ENCODE measurements at regions not wholly inside any gene's neighbourhood (a gene's known extent, or its start where the extent isn't known, plus 50 kb on each side); places are given as distances from the start of the nearest gene placed in this dataset.
"Not testable (repeated sequence)": the region's sequence is repeated elsewhere in the genome, so short reads cannot be mapped to it uniquely, and the experiment has no call there.

DNA sequence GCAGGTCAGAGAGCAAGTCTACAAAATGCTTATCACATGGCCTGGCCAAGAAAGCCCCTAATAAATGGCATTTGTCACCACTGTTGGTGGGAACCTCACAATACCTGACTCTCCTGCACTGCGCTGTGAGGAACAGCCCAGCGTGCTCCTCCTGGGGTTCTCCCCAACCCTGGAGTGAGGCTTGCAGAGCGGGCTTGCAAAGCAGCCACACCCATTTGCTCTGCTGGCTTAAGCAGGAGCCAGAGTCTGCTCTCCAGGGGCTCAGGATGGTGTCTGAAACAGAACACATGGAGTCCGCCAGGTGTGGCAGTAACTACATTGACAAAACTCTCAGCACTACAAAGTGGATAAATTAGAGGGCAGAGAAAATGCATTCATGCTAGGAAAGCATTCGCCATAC is 331.0 kb upstream of the CCL2 start:
- WGBS (ENCODE audit: insufficient coverage, insufficient read length): no CpG with 5 or more reads among the region's 5 CpGs
- no peak overlapping the region for H3K4me3 ChIP-seq (ENCODE audit: low read length)
- H3K9me3 ChIP-seq (ENCODE audit: control insufficient read depth, insufficient read depth, low read length): no peaks in the 10 kb centered on the region
- H3K4me1 ChIP-seq (ENCODE audit: control insufficient read depth, insufficient read depth, low read length): 0 out of 2 replicates have a peak, but pooled peaks cover 2% of the 10 kb centered on the region
- H3K36me3 ChIP-seq (ENCODE audit: control insufficient read depth, insufficient read depth, low read length): no peaks in the 10 kb centered on the region
- H3K27me3 ChIP-seq (ENCODE audit: control insufficient read depth, insufficient read depth, low read length): no peaks in the 10 kb centered on the region
- no peak overlapping the region for H3K27ac ChIP-seq (ENCODE audit: low read length)
- no peak for DNase-seq (ENCODE audit: low read depth, low spot score)

DNA sequence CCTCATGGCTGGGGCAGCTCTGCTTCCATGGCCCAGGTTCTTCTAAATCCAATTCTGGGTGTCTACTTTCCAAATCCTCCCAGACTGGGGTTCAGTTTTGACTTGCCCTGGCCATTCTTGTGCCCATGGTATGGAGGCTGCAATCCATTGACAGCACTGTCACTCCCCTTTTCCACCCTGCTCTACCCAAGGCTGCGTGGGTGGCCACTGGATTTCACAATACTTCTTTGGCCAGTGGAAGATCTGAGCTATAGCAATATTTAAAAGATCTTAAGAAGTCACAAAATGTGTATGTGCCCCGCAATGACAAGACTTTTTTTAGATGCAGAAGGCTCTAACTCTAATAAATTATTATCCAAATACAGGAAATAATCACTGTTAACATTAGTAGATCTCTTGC is 329.4 kb upstream of the CCL2 start:
- no peaks in the 10 kb centered on the region for H3K9me3 ChIP-seq (ENCODE audit: control insufficient read depth, insufficient read depth, low read length)
- H3K27me3 ChIP-seq (ENCODE audit: control insufficient read depth, insufficient read depth, low read length): no peaks in the 10 kb centered on the region
- no CpG with 5 or more reads among the region's 2 CpGs for WGBS (ENCODE audit: insufficient coverage, insufficient read length)
- H3K4me1 ChIP-seq (ENCODE audit: control insufficient read depth, insufficient read depth, low read length): peaks cover 2% of the 10 kb centered on the region; the same call in 1 of the 2 replicates
- H3K36me3 ChIP-seq (ENCODE audit: control insufficient read depth, insufficient read depth, low read length): no peaks in the 10 kb centered on the region
- no peak overlapping the region for H3K4me3 ChIP-seq (ENCODE audit: low read length)
- H3K27ac ChIP-seq (ENCODE audit: low read length): no peak overlapping the region
- DNase-seq (ENCODE audit: low read depth, low spot score): no peak

DNA sequence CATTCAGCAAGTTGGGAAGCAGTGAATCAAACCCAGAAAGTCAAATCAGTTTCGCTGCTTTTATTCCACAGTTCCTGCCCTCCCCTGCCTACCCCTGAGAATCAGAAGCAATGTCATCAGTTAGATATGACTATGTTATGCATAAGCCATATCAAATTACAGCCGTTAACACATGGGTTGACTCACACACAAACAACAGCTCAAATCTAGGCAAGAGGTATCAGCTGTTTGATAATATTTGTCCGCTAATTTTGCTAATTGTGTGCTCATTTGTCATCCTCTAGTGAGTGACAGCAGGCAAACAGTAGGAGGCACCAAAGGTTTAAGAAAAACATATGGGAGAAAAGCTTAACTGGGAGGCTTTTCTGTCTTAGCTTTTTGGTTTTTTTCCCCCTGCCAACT is 327.4 kb upstream of the CCL2 start:
- Histone ChIP-seq H3K36me3 (ENCODE audit: control insufficient read depth, insufficient read depth, low read length) (no peaks in the 10 kb centered on the region), H3K4me1 (ENCODE audit: control insufficient read depth, insufficient read depth, low read length) (peaks cover 2% of the 10 kb centered on the region; the same call in 1 of the 2 replicates), H3K4me3 (ENCODE audit: low read length) (no peak overlapping the region), H3K9me3 (ENCODE audit: control insufficient read depth, insufficient read depth, low read length) (no peaks in the 10 kb centered on the region), H3K27me3 (ENCODE audit: control insufficient read depth, insufficient read depth, low read length) (no peaks in the 10 kb centered on the region), H3K27ac (ENCODE audit: low read length) (no peak overlapping the region)
- WGBS (ENCODE audit: insufficient coverage, insufficient read length): no CpG with 5 or more reads among the region's 3 CpGs
- DNase-seq (ENCODE audit: low read depth, low spot score): no peak

DNA sequence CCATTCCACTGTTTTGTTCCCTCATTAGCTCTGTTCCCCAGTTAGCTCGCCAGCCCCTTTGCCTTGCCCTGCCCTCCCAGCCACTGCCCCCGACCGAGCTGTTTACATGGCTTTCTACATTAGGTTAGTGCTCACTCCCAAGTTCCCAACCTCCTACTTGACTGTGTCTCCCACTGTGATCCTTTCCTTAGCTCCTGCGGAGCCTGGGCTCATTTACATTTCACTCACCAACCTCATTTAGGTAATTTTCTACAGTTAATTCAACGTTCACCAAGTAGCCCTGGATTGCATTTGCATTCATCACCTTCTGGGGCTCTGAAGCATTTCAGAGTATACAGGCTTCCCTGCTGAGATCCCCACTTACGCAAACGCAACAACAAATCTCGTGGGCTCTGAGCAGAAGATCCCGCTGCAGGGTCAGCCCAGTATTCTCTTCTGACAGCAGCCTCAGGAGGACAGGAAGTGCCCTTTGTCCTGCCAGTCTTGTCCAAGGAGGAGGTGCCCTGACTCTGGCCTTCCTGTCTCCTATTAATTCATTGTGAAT is 325.8 kb upstream of the CCL2 start:
- no peaks in the 10 kb centered on the region for H3K9me3 ChIP-seq (ENCODE audit: control insufficient read depth, insufficient read depth, low read length)
- no peak overlapping the region for H3K27ac ChIP-seq (ENCODE audit: low read length)
- no peaks in the 10 kb centered on the region for H3K27me3 ChIP-seq (ENCODE audit: control insufficient read depth, insufficient read depth, low read length)
- WGBS (ENCODE audit: insufficient coverage, insufficient read length): no CpG with 5 or more reads among the region's 9 CpGs
- H3K4me1 ChIP-seq (ENCODE audit: control insufficient read depth, insufficient read depth, low read length): peaks cover 2% of the 10 kb centered on the region; the same call in 1 of the 2 replicates
- no peaks in the 10 kb centered on the region for H3K36me3 ChIP-seq (ENCODE audit: control insufficient read depth, insufficient read depth, low read length)
- H3K4me3 ChIP-seq (ENCODE audit: low read length): no peak overlapping the region
- DNase-seq (ENCODE audit: low read depth, low spot score): peak; percentile 33

DNA sequence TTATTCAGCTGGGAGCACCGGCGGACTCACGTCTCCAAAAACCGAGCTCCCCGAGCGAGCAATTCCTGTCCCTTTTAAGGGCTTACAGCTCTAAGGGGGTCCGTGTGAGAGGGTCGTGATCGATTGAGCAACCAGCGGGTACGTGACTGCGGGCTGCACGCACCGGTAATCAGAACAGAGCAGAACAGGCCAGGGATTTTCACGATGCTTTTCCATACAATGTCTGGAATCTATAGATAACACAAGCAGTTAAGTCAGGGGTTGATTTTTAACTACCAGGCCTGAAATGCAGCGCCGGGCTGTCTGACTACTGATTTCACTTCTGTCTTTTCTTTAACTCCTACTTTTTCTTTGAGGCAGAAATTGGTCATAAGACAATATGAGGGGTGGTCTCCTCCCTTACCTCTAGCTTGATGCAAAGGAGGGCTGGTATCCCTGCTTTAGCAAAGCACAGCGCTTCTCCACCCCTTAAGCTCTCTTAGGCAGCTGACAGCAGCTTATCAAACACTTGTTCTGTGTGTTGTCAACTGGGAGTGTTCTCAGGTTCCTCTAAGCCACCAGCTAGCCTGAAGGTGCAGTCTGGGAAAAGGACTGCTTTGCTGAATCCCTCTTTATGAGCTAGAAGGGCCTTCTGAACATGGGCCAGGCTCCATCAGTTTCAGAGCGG is 323.8 kb upstream of the CCL2 start:
- H3K9me3 ChIP-seq (ENCODE audit: control insufficient read depth, insufficient read depth, low read length); H3K36me3 ChIP-seq (ENCODE audit: control insufficient read depth, insufficient read depth, low read length); H3K4me3 ChIP-seq (ENCODE audit: low read length); DNase-seq (ENCODE audit: low read depth, low spot score); H3K27ac ChIP-seq (ENCODE audit: low read length); H3K27me3 ChIP-seq (ENCODE audit: control insufficient read depth, insufficient read depth, low read length); H3K4me1 ChIP-seq (ENCODE audit: control insufficient read depth, insufficient read depth, low read length): not testable (repeated sequence)
- no CpG with 5 or more reads among the region's 19 CpGs for WGBS (ENCODE audit: insufficient coverage, insufficient read length)

DNA sequence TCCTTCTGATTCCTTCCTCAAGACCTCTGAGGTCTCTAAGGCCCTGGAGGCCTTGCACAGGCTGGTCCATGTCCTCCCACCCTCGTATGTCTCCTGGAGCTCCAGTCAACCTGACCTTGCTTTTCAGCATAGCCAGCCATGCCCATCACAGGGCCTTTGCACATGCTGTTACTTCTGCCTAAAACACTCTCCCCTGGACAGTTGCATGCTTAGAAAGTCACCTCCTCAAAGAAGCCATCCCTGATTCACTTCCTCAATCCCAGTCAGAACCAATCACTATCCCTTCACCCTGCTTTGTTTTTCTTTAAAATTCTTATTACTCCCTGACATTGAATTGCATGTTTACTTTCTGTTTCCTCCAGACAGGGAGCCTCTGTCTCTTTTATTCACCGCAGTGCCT is 322.1 kb upstream of the CCL2 start:
- WGBS (ENCODE audit: insufficient coverage, insufficient read length): no CpG with 5 or more reads among the region's 2 CpGs
- no peak for DNase-seq (ENCODE audit: low read depth, low spot score)
- Histone ChIP-seq H3K27ac (ENCODE audit: low read length) (no peak overlapping the region), H3K9me3 (ENCODE audit: control insufficient read depth, insufficient read depth, low read length) (no peaks in the 10 kb centered on the region), H3K36me3 (ENCODE audit: control insufficient read depth, insufficient read depth, low read length) (no peaks in the 10 kb centered on the region), H3K4me1 (ENCODE audit: control insufficient read depth, insufficient read depth, low read length) (peaks cover 2% of the 10 kb centered on the region; the same call in 1 of the 2 replicates), H3K4me3 (ENCODE audit: low read length) (no peak overlapping the region), H3K27me3 (ENCODE audit: control insufficient read depth, insufficient read depth, low read length) (no peaks in the 10 kb centered on the region)

DNA sequence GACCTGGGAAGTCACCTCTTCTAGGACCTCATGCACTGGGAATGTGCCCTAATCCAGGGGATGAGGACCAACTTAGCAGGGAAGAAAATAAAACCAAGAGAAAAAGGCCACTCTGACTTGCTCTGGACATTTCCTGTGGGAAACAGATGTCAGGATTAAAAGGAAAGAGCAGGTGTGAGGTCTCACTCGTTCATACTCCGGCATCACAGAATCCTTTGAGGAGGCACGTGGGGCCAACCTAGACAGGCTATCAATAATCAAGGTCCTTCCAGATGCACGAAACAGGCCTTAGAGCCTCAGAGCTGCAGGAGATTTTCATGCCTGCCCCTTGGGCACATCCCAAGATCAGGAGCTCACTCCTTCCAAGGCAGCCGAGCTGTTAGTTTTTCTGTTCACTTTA is 321.5 kb upstream of the CCL2 start:
- no peaks in the 10 kb centered on the region; the same call in 1 of the 2 replicates for H3K4me1 ChIP-seq (ENCODE audit: control insufficient read depth, insufficient read depth, low read length)
- H3K27me3 ChIP-seq (ENCODE audit: control insufficient read depth, insufficient read depth, low read length): no peaks in the 10 kb centered on the region
- no CpG with 5 or more reads among the region's 5 CpGs for WGBS (ENCODE audit: insufficient coverage, insufficient read length)
- no peak overlapping the region for H3K4me3 ChIP-seq (ENCODE audit: low read length)
- no peaks in the 10 kb centered on the region for H3K9me3 ChIP-seq (ENCODE audit: control insufficient read depth, insufficient read depth, low read length)
- DNase-seq (ENCODE audit: low read depth, low spot score): no peak
- no peaks in the 10 kb centered on the region for H3K36me3 ChIP-seq (ENCODE audit: control insufficient read depth, insufficient read depth, low read length)
- no peak overlapping the region for H3K27ac ChIP-seq (ENCODE audit: low read length)

DNA sequence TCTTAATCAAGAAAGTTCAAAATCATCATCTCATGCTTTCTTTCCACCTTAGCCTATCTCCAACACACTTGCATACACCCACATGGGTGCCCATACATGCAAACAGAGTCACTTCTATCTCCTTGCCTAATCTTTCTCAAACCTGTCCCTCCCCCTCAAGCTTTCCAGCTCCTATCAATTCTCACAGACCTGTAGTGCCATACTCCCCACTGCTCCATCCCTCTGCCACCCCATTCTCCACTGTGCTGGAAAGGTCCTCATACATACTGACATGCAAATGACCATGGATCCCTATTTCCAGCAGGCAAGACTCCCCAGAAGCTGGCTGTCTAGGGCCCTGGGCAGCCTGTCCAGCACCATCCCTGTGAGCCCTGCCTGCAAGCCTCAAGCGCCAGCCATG is 320.4 kb upstream of the CCL2 start:
- no peak overlapping the region for H3K4me3 ChIP-seq (ENCODE audit: low read length)
- no peaks in the 10 kb centered on the region for H3K36me3 ChIP-seq (ENCODE audit: control insufficient read depth, insufficient read depth, low read length)
- DNase-seq (ENCODE audit: low read depth, low spot score): no peak
- H3K27ac ChIP-seq (ENCODE audit: low read length): no peak overlapping the region
- no peaks in the 10 kb centered on the region; the same call in 1 of the 2 replicates for H3K4me1 ChIP-seq (ENCODE audit: control insufficient read depth, insufficient read depth, low read length)
- H3K9me3 ChIP-seq (ENCODE audit: control insufficient read depth, insufficient read depth, low read length): no peaks in the 10 kb centered on the region
- no CpG with 5 or more reads among the region's 1 CpG for WGBS (ENCODE audit: insufficient coverage, insufficient read length)
- H3K27me3 ChIP-seq (ENCODE audit: control insufficient read depth, insufficient read depth, low read length): no peaks in the 10 kb centered on the region

DNA sequence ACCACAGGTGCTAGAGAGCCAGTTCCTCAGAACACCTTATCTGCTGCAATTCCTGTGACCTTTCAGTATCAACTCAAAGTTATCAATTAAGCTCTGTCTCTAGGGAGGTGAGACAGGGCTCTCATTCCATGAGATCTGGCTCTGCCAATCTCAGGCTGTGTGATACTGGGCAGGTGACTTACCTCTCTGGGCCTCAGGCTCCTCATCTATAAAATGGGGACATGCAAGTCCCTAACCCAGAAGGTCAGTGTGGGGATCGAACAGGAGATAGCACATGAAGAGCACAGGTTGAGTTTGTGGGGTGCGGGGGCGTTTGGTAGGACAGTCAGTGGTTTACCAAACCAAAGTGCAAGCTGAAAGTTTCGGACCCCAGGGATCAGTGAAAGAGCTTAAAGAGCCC is 319.3 kb upstream of the CCL2 start:
- Histone ChIP-seq H3K27me3 (ENCODE audit: control insufficient read depth, insufficient read depth, low read length) (no peaks in the 10 kb centered on the region), H3K9me3 (ENCODE audit: control insufficient read depth, insufficient read depth, low read length) (no peaks in the 10 kb centered on the region), H3K4me1 (ENCODE audit: control insufficient read depth, insufficient read depth, low read length) (no peaks in the 10 kb centered on the region), H3K4me3 (ENCODE audit: low read length) (no peak overlapping the region), H3K27ac (ENCODE audit: low read length) (no peak overlapping the region), H3K36me3 (ENCODE audit: control insufficient read depth, insufficient read depth, low read length) (no peaks in the 10 kb centered on the region)
- WGBS (ENCODE audit: insufficient coverage, insufficient read length): no CpG with 5 or more reads among the region's 4 CpGs
- DNase-seq (ENCODE audit: low read depth, low spot score): no peak

DNA sequence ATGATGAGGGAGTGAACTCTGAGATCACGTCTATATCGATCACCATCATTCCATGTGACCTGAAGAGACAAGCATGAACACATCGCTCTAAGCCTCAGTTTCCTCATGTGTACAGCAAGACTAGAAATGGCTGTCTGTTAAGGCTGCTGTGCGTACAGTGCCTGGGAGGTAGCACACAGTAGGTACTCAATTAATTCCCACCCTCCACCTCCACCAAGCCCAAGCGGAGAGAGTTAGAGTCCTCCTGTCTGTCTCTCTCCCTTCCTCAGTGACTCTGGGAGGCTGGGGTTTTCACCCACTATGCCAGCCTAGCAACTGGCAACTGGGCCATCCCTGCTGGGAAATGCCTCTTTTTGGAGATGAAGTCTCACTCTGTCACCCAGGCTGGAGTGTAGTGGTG is 318.3 kb upstream of the CCL2 start:
- no peak overlapping the region for H3K27ac ChIP-seq (ENCODE audit: low read length)
- no peaks in the 10 kb centered on the region for H3K9me3 ChIP-seq (ENCODE audit: control insufficient read depth, insufficient read depth, low read length)
- no peaks in the 10 kb centered on the region for H3K4me1 ChIP-seq (ENCODE audit: control insufficient read depth, insufficient read depth, low read length)
- H3K36me3 ChIP-seq (ENCODE audit: control insufficient read depth, insufficient read depth, low read length): no peaks in the 10 kb centered on the region
- H3K27me3 ChIP-seq (ENCODE audit: control insufficient read depth, insufficient read depth, low read length): no peaks in the 10 kb centered on the region
- WGBS (ENCODE audit: insufficient coverage, insufficient read length): no CpG with 5 or more reads among the region's 5 CpGs
- DNase-seq (ENCODE audit: low read depth, low spot score): no peak
- H3K4me3 ChIP-seq (ENCODE audit: low read length): no peak overlapping the region

DNA sequence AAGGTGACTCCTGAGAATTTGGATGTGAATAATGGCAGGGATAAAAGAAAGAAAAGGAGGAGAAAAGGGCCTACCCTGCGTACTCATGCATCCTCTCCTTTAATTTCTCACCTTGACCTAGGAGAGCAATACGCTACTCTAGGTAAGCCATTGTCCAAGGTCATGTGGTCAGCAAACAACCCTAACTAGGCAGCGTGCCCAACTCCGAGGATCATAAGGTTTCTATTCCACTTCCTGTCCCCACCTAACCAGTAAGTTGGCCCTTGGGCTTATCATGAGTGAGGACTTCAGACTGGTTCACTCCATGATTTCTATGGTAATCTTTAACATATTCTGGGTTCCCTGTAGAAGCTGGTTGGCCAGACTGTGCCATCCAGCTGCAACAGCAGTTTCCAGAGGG is 315.1 kb upstream of the CCL2 start:
- no CpG with 5 or more reads among the region's 4 CpGs for WGBS (ENCODE audit: insufficient coverage, insufficient read length)
- no peaks in the 10 kb centered on the region for H3K27me3 ChIP-seq (ENCODE audit: control insufficient read depth, insufficient read depth, low read length)
- no peaks in the 10 kb centered on the region for H3K4me1 ChIP-seq (ENCODE audit: control insufficient read depth, insufficient read depth, low read length)
- no peaks in the 10 kb centered on the region for H3K9me3 ChIP-seq (ENCODE audit: control insufficient read depth, insufficient read depth, low read length)
- no peaks in the 10 kb centered on the region for H3K36me3 ChIP-seq (ENCODE audit: control insufficient read depth, insufficient read depth, low read length)
- H3K27ac ChIP-seq (ENCODE audit: low read length): no peak overlapping the region
- no peak overlapping the region for H3K4me3 ChIP-seq (ENCODE audit: low read length)
- DNase-seq (ENCODE audit: low read depth, low spot score): no peak

Data from iPS DF 6.9 (cell line).